ENCODE measurements at regions not wholly inside any gene's neighbourhood (a gene's known extent, or its start where the extent isn't known, plus 50 kb on each side); places are given as distances from the start of the nearest gene placed in this dataset.

GRCh38 chr15:59847968-59848367 is 156.1 kb upstream of the FOXB1 start:
- Histone ChIP-seq H3K4me3 (ENCODE audit: control insufficient read depth in 1 of 7, extremely low read depth in 1 of 7, insufficient read depth in 4 of 7, low read depth in 2 of 7, low read length in 6 of 7) (no peak overlapping the region), H3K27ac (ENCODE audit: insufficient read depth in 1 of 2, low read depth in 1 of 2, low read length in 2 of 2, poor library complexity in 1 of 2, severe bottlenecking in 2 of 2) (no peak overlapping the region), H3K9me3 (ENCODE audit: control extremely low read depth in 1 of 5, control insufficient read depth in 4 of 5, insufficient read depth in 2 of 5, low read depth in 1 of 5, low read length in 4 of 5) (peaks cover 0 to 1% (median 0%) of the 10 kb centered on the region in 5 experiments), H3K4me1 (ENCODE audit: control extremely low read depth in 1 of 4, control insufficient read depth in 4 of 4, insufficient read depth in 4 of 4, low read length in 3 of 4) (no peaks in the 10 kb centered on the region), H3K36me3 (ENCODE audit: control insufficient read depth in 4 of 4, insufficient read depth in 4 of 4, low read length in 3 of 4) (no peaks in the 10 kb centered on the region), H3K27me3 (replicated peaks in 2 of 5; ENCODE audit: control insufficient read depth in 4 of 5, insufficient read depth in 5 of 5, low read length in 4 of 5) (peaks cover 0 to 3% (median 0%) of the 10 kb centered on the region in 5 experiments)
- ChIA-PET CTCF (no interaction called here), POLR2A (no interaction called here)
- WGBS (ENCODE audit: insufficient coverage): 92% methylated on average over 3 of the region's 3 CpGs
- no peak for DNase-seq

- Histone ChIP-seq H3K9me3 (ENCODE audit: control extremely low read depth in 1 of 5, control insufficient read depth in 4 of 5, insufficient read depth in 2 of 5, low read depth in 1 of 5, low read length in 4 of 5) (peaks cover 0 to 1% (median 0%) of the 10 kb centered on the region in 5 experiments), H3K27ac (ENCODE audit: insufficient read depth in 1 of 2, low read depth in 1 of 2, low read length in 2 of 2, poor library complexity in 1 of 2, severe bottlenecking in 2 of 2) (no peak overlapping the region), H3K4me1 (ENCODE audit: control extremely low read depth in 1 of 4, control insufficient read depth in 4 of 4, insufficient read depth in 4 of 4, low read length in 3 of 4) (no peaks in the 10 kb centered on the region), H3K27me3 (replicated peaks in 2 of 5; ENCODE audit: control insufficient read depth in 4 of 5, insufficient read depth in 5 of 5, low read length in 4 of 5) (peaks cover 0 to 3% (median 0%) of the 10 kb centered on the region in 5 experiments), H3K36me3 (ENCODE audit: control insufficient read depth in 4 of 4, insufficient read depth in 4 of 4, low read length in 3 of 4) (no peaks in the 10 kb centered on the region), H3K4me3 (ENCODE audit: control insufficient read depth in 1 of 7, extremely low read depth in 1 of 7, insufficient read depth in 4 of 7, low read depth in 2 of 7, low read length in 6 of 7) (no peak overlapping the region)
- ChIA-PET POLR2A (no interaction called here), CTCF (interaction anchor here (0.6 kb wide), 1 partner anchor 155 kb away, joined by 3 read pairs; no protein-coding TSS in a partner anchor)
- DNase-seq: no peak
- WGBS (ENCODE audit: insufficient coverage): 98% methylated on average over 10 of the region's 10 CpGs
Measured at GRCh38 chr15:59845942-59846499, 156.9 kb upstream of the BNIP2 start.

GRCh38 chr15:59843609-59844008 is 154.5 kb upstream of the BNIP2 start:
- ChIA-PET POLR2A (no interaction called here), CTCF (interaction anchor here (1.1 kb wide), 1 partner anchor 14 kb away, joined by 3 read pairs; no protein-coding TSS in a partner anchor)
- no peak for DNase-seq

GRCh38 chr15:59841036-59841435 is 151.9 kb upstream of the BNIP2 start:
- WGBS (ENCODE audit: insufficient coverage): 100% methylated on average over 4 of the region's 4 CpGs
- peaks cover 0 to under 1% (median 0%) of the 10 kb centered on the region in 5 experiments for H3K27me3 ChIP-seq (replicated peaks in 2 of 5; ENCODE audit: control insufficient read depth in 4 of 5, insufficient read depth in 5 of 5, low read length in 4 of 5)
- H3K9me3 ChIP-seq (ENCODE audit: control extremely low read depth in 1 of 5, control insufficient read depth in 4 of 5, insufficient read depth in 2 of 5, low read depth in 1 of 5, low read length in 4 of 5): no peaks in the 10 kb centered on the region
- DNase-seq: no peak
- no peak overlapping the region for H3K4me3 ChIP-seq (ENCODE audit: control insufficient read depth in 1 of 7, extremely low read depth in 1 of 7, insufficient read depth in 4 of 7, low read depth in 2 of 7, low read length in 6 of 7)
- peaks cover 0 to 4% (median 0%) of the 10 kb centered on the region in 4 experiments for H3K4me1 ChIP-seq (ENCODE audit: control extremely low read depth in 1 of 4, control insufficient read depth in 4 of 4, insufficient read depth in 4 of 4, low read length in 3 of 4)
- no peak overlapping the region for H3K27ac ChIP-seq (ENCODE audit: insufficient read depth in 1 of 2, low read depth in 1 of 2, low read length in 2 of 2, poor library complexity in 1 of 2, severe bottlenecking in 2 of 2)
- ChIA-PET CTCF (interaction anchor here (1.3 kb wide), 1 partner anchor 76 kb away, joined by 3 read pairs; no protein-coding TSS in a partner anchor), POLR2A (no interaction called here)
- no peaks in the 10 kb centered on the region for H3K36me3 ChIP-seq (ENCODE audit: control insufficient read depth in 4 of 4, insufficient read depth in 4 of 4, low read length in 3 of 4)

More at GRCh38 chr15:59843609-59844008, 154.5 kb upstream of the BNIP2 start:
- H3K36me3 ChIP-seq (ENCODE audit: control insufficient read depth in 4 of 4, insufficient read depth in 4 of 4, low read length in 3 of 4): no peaks in the 10 kb centered on the region
- WGBS (ENCODE audit: insufficient coverage): 87% methylated on average over 4 of the region's 4 CpGs
- H3K4me3 ChIP-seq (ENCODE audit: control insufficient read depth in 1 of 7, extremely low read depth in 1 of 7, insufficient read depth in 4 of 7, low read depth in 2 of 7, low read length in 6 of 7): no peak overlapping the region
- H3K27me3 ChIP-seq (replicated peaks in 2 of 5; ENCODE audit: control insufficient read depth in 4 of 5, insufficient read depth in 5 of 5, low read length in 4 of 5): peaks cover 0 to 3% (median 0%) of the 10 kb centered on the region in 5 experiments
- H3K9me3 ChIP-seq (ENCODE audit: control extremely low read depth in 1 of 5, control insufficient read depth in 4 of 5, insufficient read depth in 2 of 5, low read depth in 1 of 5, low read length in 4 of 5): no peaks in the 10 kb centered on the region
- no peak overlapping the region for H3K27ac ChIP-seq (ENCODE audit: insufficient read depth in 1 of 2, low read depth in 1 of 2, low read length in 2 of 2, poor library complexity in 1 of 2, severe bottlenecking in 2 of 2)
- peaks cover 0 to 4% (median 0%) of the 10 kb centered on the region in 4 experiments for H3K4me1 ChIP-seq (ENCODE audit: control extremely low read depth in 1 of 4, control insufficient read depth in 4 of 4, insufficient read depth in 4 of 4, low read length in 3 of 4)

- Histone ChIP-seq H3K27me3 (replicated peaks in 2 of 5; ENCODE audit: control insufficient read depth in 4 of 5, insufficient read depth in 5 of 5, low read length in 4 of 5) (no peaks in the 10 kb centered on the region), H3K27ac (ENCODE audit: insufficient read depth in 1 of 2, low read depth in 1 of 2, low read length in 2 of 2, poor library complexity in 1 of 2, severe bottlenecking in 2 of 2) (no peak overlapping the region), H3K4me1 (ENCODE audit: control extremely low read depth in 1 of 4, control insufficient read depth in 4 of 4, insufficient read depth in 4 of 4, low read length in 3 of 4) (peaks cover 0 to 4% (median 0%) of the 10 kb centered on the region in 4 experiments), H3K9me3 (ENCODE audit: control extremely low read depth in 1 of 5, control insufficient read depth in 4 of 5, insufficient read depth in 2 of 5, low read depth in 1 of 5, low read length in 4 of 5) (no peaks in the 10 kb centered on the region), H3K4me3 (ENCODE audit: control insufficient read depth in 1 of 7, extremely low read depth in 1 of 7, insufficient read depth in 4 of 7, low read depth in 2 of 7, low read length in 6 of 7) (no peak overlapping the region), H3K36me3 (ENCODE audit: control insufficient read depth in 4 of 4, insufficient read depth in 4 of 4, low read length in 3 of 4) (no peaks in the 10 kb centered on the region)
- 95% methylated on average over 2 of the region's 2 CpGs for WGBS (ENCODE audit: insufficient coverage)
- CTCF ChIA-PET: interaction anchor here (1.2 kb wide), 1 partner anchor 25 kb away, joined by 3 read pairs; no protein-coding TSS in a partner anchor
- POLR2A ChIA-PET: no interaction called here
- DNase-seq: no peak
Measured at GRCh38 chr15:59839906-59840305, 150.8 kb upstream of the BNIP2 start.

GRCh38 chr15:59838900-59839299 is 149.8 kb upstream of the BNIP2 start:
- CTCF ChIA-PET: interaction anchor here (1.2 kb wide), 1 partner anchor 26 kb away, joined by 3 read pairs; no protein-coding TSS in a partner anchor
- DNase-seq: peak in 1 of 3 donors; percentile 0
- Histone ChIP-seq H3K4me1 (ENCODE audit: control extremely low read depth in 1 of 4, control insufficient read depth in 4 of 4, insufficient read depth in 4 of 4, low read length in 3 of 4) (peaks cover 0 to 4% (median 0%) of the 10 kb centered on the region in 4 experiments), H3K9me3 (ENCODE audit: control extremely low read depth in 1 of 5, control insufficient read depth in 4 of 5, insufficient read depth in 2 of 5, low read depth in 1 of 5, low read length in 4 of 5) (no peaks in the 10 kb centered on the region), H3K27ac (ENCODE audit: insufficient read depth in 1 of 2, low read depth in 1 of 2, low read length in 2 of 2, poor library complexity in 1 of 2, severe bottlenecking in 2 of 2) (no peak overlapping the region), H3K4me3 (ENCODE audit: control insufficient read depth in 1 of 7, extremely low read depth in 1 of 7, insufficient read depth in 4 of 7, low read depth in 2 of 7, low read length in 6 of 7) (no peak overlapping the region), H3K27me3 (replicated peaks in 2 of 5; ENCODE audit: control insufficient read depth in 4 of 5, insufficient read depth in 5 of 5, low read length in 4 of 5) (no peaks in the 10 kb centered on the region), H3K36me3 (ENCODE audit: control insufficient read depth in 4 of 4, insufficient read depth in 4 of 4, low read length in 3 of 4) (no peaks in the 10 kb centered on the region)
- POLR2A ChIA-PET: no interaction called here
- 7% methylated on average over 4 of the region's 4 CpGs for WGBS (ENCODE audit: insufficient coverage)

- H3K4me3 ChIP-seq (ENCODE audit: control insufficient read depth in 1 of 7, extremely low read depth in 1 of 7, insufficient read depth in 4 of 7, low read depth in 2 of 7, low read length in 6 of 7): no peak overlapping the region
- no peak for DNase-seq
- H3K9me3 ChIP-seq (ENCODE audit: control extremely low read depth in 1 of 5, control insufficient read depth in 4 of 5, insufficient read depth in 2 of 5, low read depth in 1 of 5, low read length in 4 of 5): no peaks in the 10 kb centered on the region
- H3K36me3 ChIP-seq (ENCODE audit: control insufficient read depth in 4 of 4, insufficient read depth in 4 of 4, low read length in 3 of 4): no peaks in the 10 kb centered on the region
- no CpG with 5 or more reads among the region's 1 CpG for WGBS (ENCODE audit: insufficient coverage)
- no peaks in the 10 kb centered on the region for H3K27me3 ChIP-seq (replicated peaks in 2 of 5; ENCODE audit: control insufficient read depth in 4 of 5, insufficient read depth in 5 of 5, low read length in 4 of 5)
- H3K4me1 ChIP-seq (ENCODE audit: control extremely low read depth in 1 of 4, control insufficient read depth in 4 of 4, insufficient read depth in 4 of 4, low read length in 3 of 4): peaks cover 0 to 4% (median 0%) of the 10 kb centered on the region in 4 experiments
- ChIA-PET CTCF (no interaction called here), POLR2A (no interaction called here)
- no peak overlapping the region for H3K27ac ChIP-seq (ENCODE audit: insufficient read depth in 1 of 2, low read depth in 1 of 2, low read length in 2 of 2, poor library complexity in 1 of 2, severe bottlenecking in 2 of 2)
Measured at GRCh38 chr15:59835776-59836175, 146.7 kb upstream of the BNIP2 start.

Measured in common myeloid progenitor, CD34-positive (primary cell).